H9 (cell line): ENCODE measurements at regions not wholly inside any gene's neighbourhood (a gene's known extent, or its start where the extent isn't known, plus 50 kb on each side); places are given as distances from the start of the nearest gene placed in this dataset.

Experiments used
- DNase-seq: peaks from one replicate; pipeline ENCODE4 v3.0.0-alpha.2; 2017
- H2AFZ ChIP-seq: one replicate; pipeline ENCODE4 v1.6.1; 2013; ENCODE audit warnings: mild to moderate bottlenecking, low read length, control low read depth, moderate library complexity
- H2AK5ac ChIP-seq: 2 replicates; pipeline ENCODE4 v1.6.1; 2013; ENCODE audit warnings: low read length, control low read depth, mixed read lengths; ENCODE audit not compliant: insufficient read length
- H2BK120ac ChIP-seq: one replicate; pipeline ENCODE4 v1.6.1; 2013; ENCODE audit warnings: low read depth, mild to moderate bottlenecking, low read length, control low read depth, inconsistent platforms; ENCODE audit not compliant: poor library complexity, severe bottlenecking
- H2BK12ac ChIP-seq: 2 replicates; pipeline ENCODE4 v1.6.1; 2013; ENCODE audit warnings: low read length, control low read depth, mixed read lengths, low read depth; ENCODE audit not compliant: insufficient read length
- H2BK15ac ChIP-seq: 2 replicates; pipeline ENCODE4 v1.6.1; 2013; ENCODE audit warnings: low read depth, low read length, control low read depth
- H2BK20ac ChIP-seq: one replicate; pipeline ENCODE4 v1.6.1; 2013; ENCODE audit warnings: low read depth, mild to moderate bottlenecking, low read length, control low read depth, inconsistent platforms; ENCODE audit not compliant: poor library complexity, severe bottlenecking
- H2BK5ac ChIP-seq: 2 replicates; pipeline ENCODE4 v1.6.1; 2013; ENCODE audit warnings: low read length, control low read depth, mixed read lengths; ENCODE audit not compliant: insufficient read length
- H3K14ac ChIP-seq: 2 replicates; pipeline ENCODE4 v1.6.1; 2013; ENCODE audit warnings: low read length, control low read depth; ENCODE audit not compliant: insufficient read depth
- H3K18ac ChIP-seq: 2 replicates; pipeline ENCODE4 v1.6.1; 2013; ENCODE audit warnings: low read depth, mild to moderate bottlenecking, mixed read lengths, low read length, control low read depth; ENCODE audit not compliant: insufficient read length
- H3K23ac ChIP-seq: 2 replicates; pipeline ENCODE4 v1.6.1; 2013; ENCODE audit warnings: low read length, control low read depth, mixed read lengths, low read depth; ENCODE audit not compliant: insufficient read length
- H3K23me2 ChIP-seq: 2 replicates; pipeline ENCODE4 v1.6.1; 2013; ENCODE audit warnings: low read depth, mild to moderate bottlenecking, mixed read lengths, low read length, control low read depth; ENCODE audit not compliant: insufficient read length, poor library complexity, severe bottlenecking
- H3K27ac ChIP-seq: 2 replicates; pipeline ENCODE4 v1.5.1; 2013; ENCODE audit warnings: low read length, control low read depth, mixed read lengths, low read depth; ENCODE audit not compliant: insufficient read length
- H3K27me3 ChIP-seq: 2 replicates; pipeline ENCODE4 v1.6.1; 2013; ENCODE audit warnings: low read length, control low read depth, inconsistent platforms; ENCODE audit not compliant: insufficient read depth
- H3K4ac ChIP-seq: 2 replicates; pipeline ENCODE4 v1.6.1; 2013; ENCODE audit warnings: low read depth, mild to moderate bottlenecking, control low read depth, inconsistent platforms, low read length, moderate library complexity
- H3K4me1 ChIP-seq: 2 replicates; pipeline ENCODE4 v1.6.1; 2013; ENCODE audit warnings: low read length, control low read depth, inconsistent platforms; ENCODE audit not compliant: insufficient read depth
- H3K4me2 ChIP-seq: 2 replicates; pipeline ENCODE4 v1.6.1; 2013; ENCODE audit warnings: low read length, control low read depth, mixed read lengths; ENCODE audit not compliant: insufficient read length, insufficient read depth
- H3K56ac ChIP-seq: 2 replicates; pipeline ENCODE4 v1.6.1; 2013; ENCODE audit warnings: low read depth, mild to moderate bottlenecking, mixed read lengths, low read length, control low read depth; ENCODE audit not compliant: insufficient read length
- H3K79me1 ChIP-seq: 2 replicates; pipeline ENCODE4 v1.6.1; 2013; ENCODE audit warnings: low read depth, mild to moderate bottlenecking, moderate library complexity, low read length, control low read depth, inconsistent platforms; ENCODE audit not compliant: insufficient read depth, poor library complexity, severe bottlenecking
- H3K79me2 ChIP-seq: 2 replicates; pipeline ENCODE4 v1.6.1; 2013; ENCODE audit warnings: low read length, control low read depth, inconsistent platforms; ENCODE audit not compliant: insufficient read depth
- H3K9ac ChIP-seq: 2 replicates; pipeline ENCODE4 v1.6.1; 2013; ENCODE audit warnings: low read length, control low read depth, mixed read lengths; ENCODE audit not compliant: insufficient read length; ENCODE audit errors: extremely low read depth
- H3K9me3 ChIP-seq: one replicate; pipeline ENCODE4 v1.6.1; 2013; ENCODE audit warnings: low read depth, low read length, inconsistent platforms; ENCODE audit not compliant: control insufficient read depth
- H3T11ph ChIP-seq: one replicate; pipeline ENCODE4 v1.6.1; 2013; ENCODE audit warnings: mild to moderate bottlenecking, low read length, control low read depth, inconsistent platforms
- H4K20me1 ChIP-seq: one replicate; pipeline ENCODE4 v1.6.1; 2013; ENCODE audit not compliant: control insufficient read depth, insufficient read length, insufficient read depth
- H4K5ac ChIP-seq: 2 replicates; pipeline ENCODE4 v1.6.1; 2013; ENCODE audit warnings: low read depth, mild to moderate bottlenecking, mixed read lengths, low read length, control low read depth; ENCODE audit not compliant: insufficient read length
- H4K8ac ChIP-seq: replicated peaks from 2 replicates; pipeline ENCODE4 v1.6.1; 2013; ENCODE audit warnings: low read length, control low read depth, mixed read lengths, low read depth; ENCODE audit not compliant: insufficient read length
- H4K91ac ChIP-seq: 2 replicates; pipeline ENCODE4 v1.6.1; 2013; ENCODE audit warnings: low read depth, mild to moderate bottlenecking, moderate library complexity, mixed read lengths, low read length, control low read depth; ENCODE audit not compliant: insufficient read length
- H3K27ac Mint-ChIP-seq, 3 experiments: 2 replicates in 2 of 3; 3 replicates in 1 of 3; pipeline ENCODE4 v1.8.0; 2020 to 2021; ENCODE audit warnings: mixed read lengths in 3 of 3, mild to moderate bottlenecking in 1 of 3, moderate library complexity in 1 of 3
- H3K27me3 Mint-ChIP-seq: 2 replicates; pipeline ENCODE4 v1.8.0; 2021; ENCODE audit warnings: low read depth, mild to moderate bottlenecking, moderate library complexity, mixed read lengths
- H3K36me3 Mint-ChIP-seq, 3 experiments: 2 replicates in 2 of 3; 3 replicates in 1 of 3; pipeline ENCODE4 v1.8.0; 2020 to 2021; ENCODE audit warnings: low read depth in 3 of 3, mixed read lengths in 3 of 3; ENCODE audit not compliant: insufficient read depth in 1 of 3
- H3K4me1 Mint-ChIP-seq, 2 experiments: 2 replicates each; pipeline ENCODE4 v1.8.0; 2020; ENCODE audit warnings: mixed read lengths in 2 of 2
- H3K4me3 Mint-ChIP-seq, 2 experiments: 2 replicates in 1 of 2; 3 replicates in 1 of 2; pipeline ENCODE4 v1.8.0; 2020 to 2021; ENCODE audit warnings: mild to moderate bottlenecking in 2 of 2, mixed read lengths in 2 of 2, moderate library complexity in 1 of 2
- H3K9me3 Mint-ChIP-seq, 2 experiments: 2 replicates in 1 of 2; 3 replicates in 1 of 2; pipeline ENCODE4 v1.8.0; 2020; ENCODE audit warnings: mild to moderate bottlenecking in 2 of 2, mixed read lengths in 2 of 2, moderate library complexity in 1 of 2
- TF ChIP-seq, protein P1 (sequence below): fragments of 200-600 bp; sonication (generic); conservative IDR thresholded peaks from 3 replicates; pipeline ENCODE4 v1.8.0; 2021; ENCODE audit warnings: antibody characterized with exemption, mild to moderate bottlenecking

DNA sequence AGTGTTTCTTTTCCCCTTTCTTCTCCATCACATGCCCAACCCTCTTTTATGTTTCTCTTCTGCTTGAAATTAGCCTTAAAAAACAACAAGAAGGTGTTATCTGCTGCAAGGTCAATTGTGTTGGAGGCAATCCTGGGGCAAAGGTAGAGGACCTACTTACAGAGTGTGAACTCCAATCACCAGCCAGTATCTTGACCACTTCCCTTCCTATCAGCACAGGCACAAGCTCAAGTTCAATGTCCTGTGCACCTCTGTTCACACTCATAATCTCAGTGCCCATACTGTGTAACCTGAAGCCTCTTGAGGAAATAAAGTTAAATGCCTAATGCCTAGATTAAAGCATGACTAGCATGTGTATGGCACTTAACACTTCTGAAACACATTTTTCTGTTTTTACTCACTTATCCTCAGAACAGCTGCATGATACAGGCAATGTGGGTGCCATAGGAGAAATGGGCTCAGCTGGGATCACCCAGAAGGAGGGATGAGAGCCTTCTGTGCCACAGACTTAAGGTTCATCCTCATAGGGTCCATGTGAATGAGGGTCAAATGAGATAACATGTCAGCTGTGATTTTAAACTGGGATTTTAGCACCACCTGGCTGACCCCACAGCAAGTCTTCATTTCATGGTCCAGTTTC, 701.5 kb downstream of the BCL11A start:
- H3K36me3 Mint-ChIP-seq, result peaks cover 0 to 3% (median 0%) of the 10 kb centered on the region in 3 experiments; a peak in 1 of 7 replicates
- Histone ChIP-seq H3K9ac (no peak overlapping the region), H4K8ac (no peak overlapping the region), H3K9me3 (no peaks in the 10 kb centered on the region), H4K91ac (no peak overlapping the region), H3K27ac (no peak overlapping the region), H2BK15ac (no peak overlapping the region), H2BK20ac (no peak overlapping the region), H4K5ac (no peak overlapping the region), H3K79me2 (no peaks in the 10 kb centered on the region), H3K4me1 (no peaks in the 10 kb centered on the region), H3K18ac (no peak overlapping the region), H4K20me1 (no peaks in the 10 kb centered on the region), H3K14ac (no peak overlapping the region), H3K23me2 (no peaks in the 10 kb centered on the region), H2AK5ac (no peak overlapping the region), H3T11ph (no peak overlapping the region), H2BK12ac (no peak overlapping the region), H2BK120ac (no peak overlapping the region), H2BK5ac (no peak overlapping the region), H3K4ac (no peak overlapping the region), H3K27me3 (no peaks in the 10 kb centered on the region), H3K79me1 (no peaks in the 10 kb centered on the region), H3K56ac (no peak overlapping the region), H2AFZ (no peak overlapping the region), H3K23ac (no peak overlapping the region), H3K4me2 (no peak overlapping the region)
- no peaks in the 10 kb centered on the region for H3K9me3 Mint-ChIP-seq
- H3K4me3 Mint-ChIP-seq, result no peak overlapping the region
- H3K27ac Mint-ChIP-seq, result no peak overlapping the region
- TF ChIP-seq, protein P1, sequence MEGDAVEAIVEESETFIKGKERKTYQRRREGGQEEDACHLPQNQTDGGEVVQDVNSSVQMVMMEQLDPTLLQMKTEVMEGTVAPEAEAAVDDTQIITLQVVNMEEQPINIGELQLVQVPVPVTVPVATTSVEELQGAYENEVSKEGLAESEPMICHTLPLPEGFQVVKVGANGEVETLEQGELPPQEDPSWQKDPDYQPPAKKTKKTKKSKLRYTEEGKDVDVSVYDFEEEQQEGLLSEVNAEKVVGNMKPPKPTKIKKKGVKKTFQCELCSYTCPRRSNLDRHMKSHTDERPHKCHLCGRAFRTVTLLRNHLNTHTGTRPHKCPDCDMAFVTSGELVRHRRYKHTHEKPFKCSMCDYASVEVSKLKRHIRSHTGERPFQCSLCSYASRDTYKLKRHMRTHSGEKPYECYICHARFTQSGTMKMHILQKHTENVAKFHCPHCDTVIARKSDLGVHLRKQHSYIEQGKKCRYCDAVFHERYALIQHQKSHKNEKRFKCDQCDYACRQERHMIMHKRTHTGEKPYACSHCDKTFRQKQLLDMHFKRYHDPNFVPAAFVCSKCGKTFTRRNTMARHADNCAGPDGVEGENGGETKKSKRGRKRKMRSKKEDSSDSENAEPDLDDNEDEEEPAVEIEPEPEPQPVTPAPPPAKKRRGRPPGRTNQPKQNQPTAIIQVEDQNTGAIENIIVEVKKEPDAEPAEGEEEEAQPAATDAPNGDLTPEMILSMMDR, result no peak
- H3K27me3 Mint-ChIP-seq, result no peaks in the 10 kb centered on the region
- peaks cover 3 to 12% of the 10 kb centered on the region in 2 experiments; a peak in 3 of 4 replicates for H3K4me1 Mint-ChIP-seq
- DNase-seq, result no peak
